GM12874 (cell line): ENCODE measurements at regions not wholly inside any gene's neighbourhood (a gene's known extent, or its start where the extent isn't known, plus 50 kb on each side); places are given as distances from the start of the nearest gene placed in this dataset.

Experiments used
- CTCF ChIP-seq: IDR thresholded peaks from 2 replicates; pipeline ENCODE4 v1.5.1; 2011; ENCODE audit warnings: low read depth, mild to moderate bottlenecking, control low read depth, low read length, moderate library complexity; ENCODE audit not compliant: insufficient read depth

GRCh38 chr2:175804122-175804521 is 197.9 kb downstream of the LNPK start:
- TF ChIP-seq CTCF = no peak

DNA sequence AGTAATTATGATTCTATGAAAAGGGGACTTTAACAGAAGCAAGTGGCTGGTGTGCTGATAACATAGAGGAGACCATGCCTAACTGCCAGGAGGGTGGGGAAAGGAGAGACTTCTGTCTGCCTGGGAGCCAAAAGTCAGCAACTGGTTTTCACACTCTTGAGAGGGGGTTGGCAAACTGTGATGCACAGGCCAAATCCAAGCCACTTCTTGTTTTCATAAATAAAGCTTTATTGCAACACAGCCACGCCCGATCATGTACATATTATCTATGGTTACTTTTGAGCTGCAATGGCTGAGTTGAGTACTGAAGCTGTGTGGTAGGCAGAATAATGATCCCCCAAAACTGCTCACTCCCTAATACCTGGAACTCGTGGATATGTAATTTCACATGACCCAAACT is 208.4 kb downstream of the LNPK start:
- TF ChIP-seq CTCF = no peak

DNA sequence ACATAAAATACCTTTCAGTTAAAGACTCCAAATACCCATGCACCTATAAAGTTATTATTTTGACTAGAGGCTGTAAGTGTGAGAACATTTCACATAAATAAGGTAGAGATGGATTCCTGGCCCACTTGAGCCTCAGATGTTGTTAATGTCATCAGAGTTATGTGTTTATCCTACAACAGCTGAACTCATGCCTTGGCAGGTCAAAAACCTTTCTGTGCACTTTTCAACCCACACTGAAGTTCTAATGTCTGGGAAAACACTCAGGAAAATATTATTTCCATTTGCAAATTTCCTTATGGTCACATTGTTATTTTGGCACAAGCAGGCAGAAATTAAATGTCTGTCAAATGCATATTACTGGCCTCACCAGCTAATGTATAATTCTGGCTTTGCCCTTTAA is 209.2 kb downstream of the LNPK start:
- TF ChIP-seq CTCF = no peak

- no peak for TF ChIP-seq CTCF
Observed at GRCh38 chr2:175792199-175792598, 209.9 kb downstream of the LNPK start.

GRCh38 chr2:175786471-175787124 is 215.5 kb downstream of the LNPK start:
- TF ChIP-seq CTCF = no peak

DNA sequence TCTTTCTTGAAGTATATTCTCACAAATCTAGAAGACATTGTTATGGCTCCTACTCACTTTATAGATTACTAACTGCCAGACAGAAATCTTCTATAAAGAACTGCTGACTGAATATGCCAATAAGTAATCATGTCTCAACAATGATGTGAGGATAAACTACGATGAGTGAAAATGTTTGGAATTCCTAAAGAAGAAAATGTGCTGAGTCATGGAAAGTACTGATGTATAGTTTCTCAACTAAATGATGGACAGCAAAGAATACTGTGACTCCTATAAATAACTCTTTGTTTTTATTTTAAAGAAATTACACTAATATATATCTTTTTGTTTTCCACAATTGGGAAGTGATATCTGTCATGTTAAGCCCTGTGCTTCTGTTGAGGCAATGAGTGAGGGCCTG is 232.9 kb downstream of the LNPK start:
- no peak for TF ChIP-seq CTCF

DNA sequence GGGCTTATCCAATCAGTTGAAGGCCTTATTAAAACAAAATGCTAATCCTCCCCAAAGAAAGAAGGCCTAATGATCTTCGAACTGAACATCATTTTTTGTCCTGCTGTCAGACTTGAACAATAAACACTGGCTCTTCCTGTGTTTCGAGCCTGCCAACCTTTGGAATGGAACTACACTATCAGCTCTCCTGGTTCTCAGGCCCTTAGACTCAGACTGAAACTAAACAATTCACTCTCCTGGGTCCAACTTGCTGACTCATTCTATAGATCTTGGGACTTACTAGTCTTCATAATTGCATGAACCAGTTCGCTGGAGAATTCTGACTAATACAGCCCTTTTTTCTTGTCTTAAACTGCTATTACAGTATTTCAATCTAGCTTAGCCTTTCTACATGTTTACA is 235.2 kb downstream of the LNPK start:
- TF ChIP-seq CTCF = no peak
